IPS DF 6.9 (cell line): ENCODE measurements at regions not wholly inside any gene's neighbourhood (a gene's known extent, or its start where the extent isn't known, plus 50 kb on each side); places are given as distances from the start of the nearest gene placed in this dataset.
"Not testable (repeated sequence)": the region's sequence is repeated elsewhere in the genome, so short reads cannot be mapped to it uniquely, and the experiment has no call there.

Experiments used
- DNase-seq: peaks from one replicate; pipeline ENCODE4 v3.0.0-alpha.2; 2013; ENCODE audit warnings: low read depth, low spot score
- H3K27ac ChIP-seq: one replicate; pipeline ENCODE4 v1.5.1; 2013; ENCODE audit warnings: low read length, control low read depth
- H3K27me3 ChIP-seq: 2 replicates; pipeline ENCODE4 v1.6.1; 2013; ENCODE audit warnings: mild to moderate bottlenecking, low read length; ENCODE audit not compliant: control insufficient read depth, insufficient read depth
- H3K36me3 ChIP-seq: 2 replicates; pipeline ENCODE4 v1.6.1; 2013; ENCODE audit warnings: low read length; ENCODE audit not compliant: control insufficient read depth, insufficient read depth
- H3K4me1 ChIP-seq: 2 replicates; pipeline ENCODE4 v1.6.1; 2013; ENCODE audit warnings: low read length; ENCODE audit not compliant: control insufficient read depth, insufficient read depth
- H3K4me3 ChIP-seq: 2 replicates; pipeline ENCODE4 v1.5.1; 2013; ENCODE audit warnings: mild to moderate bottlenecking, low read length
- H3K9me3 ChIP-seq: 2 replicates; pipeline ENCODE4 v1.6.1; 2013; ENCODE audit warnings: low read length, inconsistent platforms; ENCODE audit not compliant: control insufficient read depth, insufficient read depth
- WGBS: extraction: QIAGEN DNeasy Blood & Tissue Kit; methylation state at CpG from one replicate; pipeline ENCODE4 v1.1.7; 2013; ENCODE audit warnings: mixed read lengths, missing lambda C conversion rate; ENCODE audit not compliant: insufficient read length, insufficient coverage; 5-methylcytosine and 5-hydroxymethylcytosine counted together

GRCh38 chr6:163752446-163752845 is 337.9 kb downstream of the QKI start:
- H3K4me1 ChIP-seq = no peaks in the 10 kb centered on the region; the same call in 1 of the 2 replicates
- H3K9me3 ChIP-seq = no peaks in the 10 kb centered on the region
- no CpG with 5 or more reads among the region's 13 CpGs for WGBS
- no peak for DNase-seq
- H3K4me3 ChIP-seq = no peak overlapping the region
- H3K36me3 ChIP-seq = no peaks in the 10 kb centered on the region
- no peak overlapping the region for H3K27ac ChIP-seq
- no peaks in the 10 kb centered on the region for H3K27me3 ChIP-seq

- Histone ChIP-seq H3K27ac (no peak overlapping the region), H3K27me3 (no peaks in the 10 kb centered on the region), H3K9me3 (no peaks in the 10 kb centered on the region), H3K4me3 (no peak overlapping the region), H3K4me1 (no peaks in the 10 kb centered on the region), H3K36me3 (no peaks in the 10 kb centered on the region)
- WGBS = no CpG with 5 or more reads among the region's 18 CpGs
- DNase-seq = no peak
These were observed 336.6 kb downstream of the QKI start for GRCh38 chr6:163751032-163751525.

GRCh38 chr6:163750431-163751031 is 336.0 kb downstream of the QKI start:
- no peaks in the 10 kb centered on the region for H3K9me3 ChIP-seq
- no peaks in the 10 kb centered on the region for H3K36me3 ChIP-seq
- no peaks in the 10 kb centered on the region for H3K4me1 ChIP-seq
- no peak overlapping the region for H3K27ac ChIP-seq
- H3K4me3 ChIP-seq = no peak overlapping the region
- H3K27me3 ChIP-seq = no peaks in the 10 kb centered on the region
- DNase-seq = no peak
- WGBS = no CpG with 5 or more reads among the region's 22 CpGs

GRCh38 chr6:163748886-163749285 is 334.4 kb downstream of the QKI start:
- no peaks in the 10 kb centered on the region for H3K9me3 ChIP-seq
- WGBS = no CpG with 5 or more reads among the region's 15 CpGs
- no peaks in the 10 kb centered on the region for H3K4me1 ChIP-seq
- no peaks in the 10 kb centered on the region for H3K36me3 ChIP-seq
- no peak overlapping the region for H3K27ac ChIP-seq
- no peak for DNase-seq
- H3K27me3 ChIP-seq = no peaks in the 10 kb centered on the region
- no peak overlapping the region for H3K4me3 ChIP-seq

GRCh38 chr6:163748036-163748435 is 333.5 kb downstream of the QKI start:
- H3K4me3 ChIP-seq = no peak overlapping the region
- WGBS = no CpG with 5 or more reads among the region's 9 CpGs
- H3K36me3 ChIP-seq = no peaks in the 10 kb centered on the region
- H3K27me3 ChIP-seq = no peaks in the 10 kb centered on the region
- no peak for DNase-seq
- no peak overlapping the region for H3K27ac ChIP-seq
- H3K9me3 ChIP-seq = no peaks in the 10 kb centered on the region
- H3K4me1 ChIP-seq = no peaks in the 10 kb centered on the region

GRCh38 chr6:163747058-163747457 is 332.5 kb downstream of the QKI start:
- not testable (repeated sequence) for H3K4me1 ChIP-seq, H3K27me3 ChIP-seq, DNase-seq, H3K4me3 ChIP-seq, H3K36me3 ChIP-seq, H3K9me3 ChIP-seq, H3K27ac ChIP-seq
- no CpG with 5 or more reads among the region's 5 CpGs for WGBS

GRCh38 chr6:163745536-163746400 is 331.2 kb downstream of the QKI start:
- Histone ChIP-seq H3K4me3 (no peak overlapping the region), H3K27me3 (no peaks in the 10 kb centered on the region), H3K27ac (no peak overlapping the region), H3K4me1 (no peaks in the 10 kb centered on the region), H3K36me3 (no peaks in the 10 kb centered on the region), H3K9me3 (no peaks in the 10 kb centered on the region)
- WGBS = no CpG with 5 or more reads among the region's 10 CpGs
- DNase-seq = no peak

- Histone ChIP-seq H3K27ac (no peak overlapping the region), H3K9me3 (no peaks in the 10 kb centered on the region), H3K4me1 (no peaks in the 10 kb centered on the region), H3K36me3 (no peaks in the 10 kb centered on the region), H3K27me3 (no peaks in the 10 kb centered on the region), H3K4me3 (no peak overlapping the region)
- no peak for DNase-seq
- no CpG with 5 or more reads among the region's 19 CpGs for WGBS
These were observed 329.9 kb downstream of the QKI start for GRCh38 chr6:163744256-163744925.

GRCh38 chr6:163743796-163744195 is 329.3 kb downstream of the QKI start:
- H3K4me1 ChIP-seq = no peaks in the 10 kb centered on the region

GRCh38 chr6:163741743-163742363 is 327.3 kb downstream of the QKI start:
- H3K27ac ChIP-seq = no peak overlapping the region
- no peak for DNase-seq
- no peaks in the 10 kb centered on the region for H3K9me3 ChIP-seq
- H3K4me3 ChIP-seq = no peak overlapping the region
- H3K4me1 ChIP-seq = no peaks in the 10 kb centered on the region
- no peaks in the 10 kb centered on the region for H3K27me3 ChIP-seq
- H3K36me3 ChIP-seq = no peaks in the 10 kb centered on the region
- no CpG with 5 or more reads among the region's 17 CpGs for WGBS

More at GRCh38 chr6:163743796-163744195, 329.3 kb downstream of the QKI start:
- WGBS = no CpG with 5 or more reads among the region's 4 CpGs
- no peak for DNase-seq
- Histone ChIP-seq H3K27me3 (no peaks in the 10 kb centered on the region), H3K4me3 (no peak overlapping the region), H3K27ac (no peak overlapping the region), H3K9me3 (no peaks in the 10 kb centered on the region), H3K36me3 (no peaks in the 10 kb centered on the region)
